ENCODE measurements at regions not wholly inside any gene's neighbourhood (a gene's known extent, or its start where the extent isn't known, plus 50 kb on each side); places are given as distances from the start of the nearest gene placed in this dataset.
"Not testable (repeated sequence)": the region's sequence is repeated elsewhere in the genome, so short reads cannot be mapped to it uniquely, and the experiment has no call there.

DNA sequence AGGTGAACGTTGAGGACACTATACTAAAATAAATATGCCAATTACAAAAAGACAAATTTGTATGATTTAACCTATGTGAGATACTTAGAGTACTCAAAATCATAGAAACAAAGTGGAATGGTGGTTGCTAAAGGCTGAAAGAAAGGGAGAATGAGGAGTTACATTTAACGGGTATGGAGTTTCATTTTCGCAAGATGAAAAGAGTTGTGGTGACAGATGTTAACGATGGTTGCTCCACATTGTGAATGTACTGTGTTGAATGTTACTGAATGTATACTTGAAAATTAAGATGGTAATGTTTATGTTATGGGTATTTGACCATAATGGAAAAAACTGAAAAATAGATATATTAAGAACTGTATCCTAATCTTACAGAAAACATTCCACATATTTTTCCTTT is 51.3 kb upstream of the MOCS2 start:
- no peak for DNase-seq

DNA sequence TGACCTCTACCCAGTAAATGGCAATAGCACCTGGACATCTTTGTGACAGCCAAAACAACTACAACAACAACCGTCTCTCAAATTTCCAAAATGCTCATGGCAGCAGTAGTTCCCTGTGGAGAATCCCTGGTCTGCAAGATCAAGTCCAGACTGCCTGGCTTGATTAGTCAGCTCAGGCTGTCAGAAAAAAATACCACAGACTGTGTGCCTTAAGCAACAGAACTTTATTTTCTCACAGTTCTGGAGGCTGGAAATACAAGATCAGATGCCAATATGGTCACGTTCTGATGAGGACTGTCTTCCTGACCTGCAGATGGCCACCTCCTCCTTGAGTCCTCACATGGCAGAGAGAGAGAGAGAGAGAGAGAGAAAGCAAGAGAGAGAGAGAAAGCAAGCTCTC is 52.3 kb upstream of the MOCS2 start:
- no peak for DNase-seq

DNA sequence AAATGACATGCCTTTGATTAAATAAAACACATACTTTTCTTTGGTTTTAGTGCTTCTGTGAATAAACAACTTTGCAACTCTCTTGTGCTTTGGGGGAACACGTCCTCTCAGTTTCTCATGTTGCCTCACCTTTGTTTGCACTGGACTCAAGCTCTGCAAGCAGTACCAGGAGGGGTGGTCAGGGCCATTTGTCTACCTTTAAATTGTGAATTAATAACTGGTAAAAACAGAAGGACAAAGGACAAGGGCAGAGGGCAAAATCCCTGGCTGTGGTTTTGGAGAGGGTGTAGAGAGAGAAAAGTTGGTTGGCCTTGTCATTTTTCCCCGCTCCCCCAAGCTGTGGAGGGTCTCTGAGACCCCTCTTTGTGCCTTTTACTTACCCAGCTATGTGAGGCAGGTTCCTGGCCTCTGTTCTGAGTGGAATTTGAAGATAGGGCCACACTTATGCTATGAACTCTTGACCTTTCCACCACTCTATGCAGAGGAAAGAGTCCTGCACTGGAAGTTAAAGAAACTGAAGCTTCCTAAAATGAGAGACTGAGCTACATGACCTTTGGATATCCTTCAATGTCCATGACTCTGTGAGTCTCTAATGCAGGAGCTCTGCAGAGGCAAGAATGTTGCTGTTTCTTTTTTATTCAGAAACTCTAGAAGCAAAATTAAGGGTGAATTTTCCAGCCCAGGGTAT is 55.1 kb upstream of the MOCS2 start:
- DNase-seq: no peak

DNA sequence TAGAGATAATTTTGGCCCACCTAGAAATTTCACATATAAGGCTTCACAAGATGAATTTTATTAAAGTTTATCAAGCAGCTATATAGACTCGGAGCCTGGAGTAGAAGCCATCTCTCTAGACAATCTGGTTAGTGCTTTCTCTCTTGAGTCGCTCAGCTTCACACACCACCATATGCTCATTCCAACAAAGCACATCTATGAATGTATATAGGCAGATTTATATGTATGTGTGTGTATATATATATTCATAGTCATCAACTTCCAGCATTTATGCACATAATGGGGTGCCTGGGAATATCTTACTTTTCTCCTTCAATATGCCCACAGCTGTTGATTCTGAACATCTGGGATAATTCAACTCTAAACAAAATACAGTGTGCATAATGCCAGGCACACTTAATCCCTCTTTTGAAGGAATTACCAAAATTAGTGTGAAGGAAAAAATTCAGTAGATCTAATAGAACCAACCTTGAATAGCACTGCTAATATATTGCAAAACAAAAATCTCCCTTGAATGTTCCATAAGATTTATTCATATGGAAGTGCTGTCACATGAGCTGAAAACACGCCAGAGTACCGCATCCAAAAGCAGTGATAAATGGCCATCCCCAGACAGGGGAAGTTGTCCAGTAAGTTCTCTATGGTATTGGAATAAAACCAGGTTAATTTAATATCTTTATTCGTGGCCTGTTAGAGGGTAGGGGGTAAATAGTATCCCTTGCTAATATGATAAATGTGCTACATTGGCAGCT is 56.0 kb upstream of the MOCS2 start:
- no peak for DNase-seq

DNA sequence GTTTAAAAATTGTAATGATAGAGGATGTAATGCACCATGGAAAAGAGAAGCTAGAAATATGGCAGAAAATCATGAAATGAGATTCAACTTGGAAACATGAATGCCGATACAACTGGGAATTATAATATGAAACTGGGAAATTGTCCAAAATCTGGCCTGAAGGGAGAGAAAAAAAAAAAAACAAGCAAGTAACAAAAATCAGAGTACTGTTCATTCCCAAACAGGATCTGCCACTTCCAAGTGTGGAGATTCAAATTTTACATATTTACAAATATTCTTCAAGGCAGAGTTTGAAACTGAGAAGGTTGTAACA is 56.6 kb upstream of the MOCS2 start:
- DNase-seq: no peak

DNA sequence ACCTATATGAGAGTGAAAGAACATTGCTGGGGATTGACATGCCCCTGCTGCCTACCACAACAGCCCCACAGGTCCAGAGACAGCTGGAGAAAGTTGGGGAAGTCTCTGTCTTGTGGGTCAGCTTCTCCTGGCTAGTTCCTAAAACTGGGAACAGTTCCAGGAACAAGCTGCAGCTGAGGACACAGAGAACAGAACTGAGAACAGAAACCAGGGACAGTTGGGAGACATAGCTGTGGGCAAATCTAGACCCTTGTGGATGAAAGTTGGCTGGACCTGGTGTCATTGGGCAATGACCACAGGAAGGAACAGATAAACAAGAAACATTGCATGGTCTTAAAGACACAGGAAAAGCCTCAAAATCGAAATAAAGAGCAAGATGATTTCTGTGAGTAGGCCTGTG is 58.3 kb upstream of the MOCS2 start:
- DNase-seq: peak in 2 of 14 donors; percentile 1 to 6

DNA sequence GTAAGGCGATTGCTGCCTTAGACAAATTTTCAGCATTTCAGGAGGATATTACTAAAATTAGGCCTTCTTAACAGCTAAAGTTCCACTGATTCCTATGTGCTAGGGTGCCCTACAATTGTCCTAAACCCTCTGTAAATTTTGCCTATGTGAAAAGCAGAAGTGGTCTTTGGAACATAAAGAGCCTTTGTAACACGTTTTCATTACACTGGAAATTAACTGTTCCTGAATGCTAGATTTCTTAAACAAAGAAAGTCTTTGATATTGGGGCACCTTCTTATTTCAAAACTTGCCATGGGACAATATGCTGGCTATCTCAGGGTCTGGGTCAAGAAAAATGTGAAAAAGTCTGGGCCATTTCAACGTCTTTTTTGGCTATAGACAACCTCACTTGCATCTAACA is 60.4 kb upstream of the MOCS2 start:
- no peak for DNase-seq

DNA sequence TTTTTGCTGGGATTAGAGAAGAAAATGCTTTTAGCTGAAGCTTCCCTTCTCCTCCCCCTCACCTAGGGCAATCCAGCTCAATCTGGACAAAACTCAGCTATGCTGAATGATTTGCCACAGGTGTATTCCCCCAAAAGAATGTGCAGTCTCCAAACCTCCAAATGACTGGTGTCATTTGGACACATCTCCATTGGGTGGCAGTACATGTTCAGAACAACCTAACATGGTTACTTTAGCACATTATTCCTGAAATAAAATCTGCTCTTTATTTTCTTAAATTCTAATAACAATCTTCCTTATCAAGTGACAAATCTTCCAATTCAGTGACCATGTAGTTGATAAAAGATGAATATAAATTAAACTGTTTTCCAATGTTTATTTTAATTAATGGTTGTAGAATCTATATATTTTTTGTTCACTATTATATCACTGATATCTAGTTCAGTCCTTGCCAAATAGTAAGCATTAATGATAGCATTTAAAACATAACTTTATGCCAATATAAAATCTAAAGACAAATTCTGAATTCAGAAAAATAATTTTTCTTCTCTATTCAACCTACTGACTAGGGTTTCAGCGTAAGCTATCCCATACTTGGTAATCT is 61.3 kb upstream of the MOCS2 start:
- no peak for DNase-seq

DNA sequence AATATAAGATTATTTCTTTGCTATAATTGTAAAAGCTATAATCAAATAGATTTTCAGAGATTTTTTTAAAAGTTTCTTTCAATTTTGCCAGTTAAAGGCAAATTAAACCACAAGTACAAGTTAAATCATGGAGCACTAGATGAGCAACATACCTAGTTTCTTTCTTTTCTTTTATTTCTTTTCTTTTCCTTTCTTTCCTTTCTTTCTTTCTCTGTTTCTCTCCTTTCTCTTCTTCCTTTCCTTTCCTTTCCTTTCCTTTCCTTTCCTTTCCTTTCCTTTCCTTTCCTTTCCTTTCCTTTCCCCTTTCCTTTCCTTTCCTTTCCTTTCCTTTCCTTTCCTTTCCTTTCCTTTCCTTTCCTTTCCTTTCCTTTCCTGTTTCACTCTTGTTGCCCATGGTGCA is 62.5 kb upstream of the MOCS2 start:
- not testable (repeated sequence) for DNase-seq

DNA sequence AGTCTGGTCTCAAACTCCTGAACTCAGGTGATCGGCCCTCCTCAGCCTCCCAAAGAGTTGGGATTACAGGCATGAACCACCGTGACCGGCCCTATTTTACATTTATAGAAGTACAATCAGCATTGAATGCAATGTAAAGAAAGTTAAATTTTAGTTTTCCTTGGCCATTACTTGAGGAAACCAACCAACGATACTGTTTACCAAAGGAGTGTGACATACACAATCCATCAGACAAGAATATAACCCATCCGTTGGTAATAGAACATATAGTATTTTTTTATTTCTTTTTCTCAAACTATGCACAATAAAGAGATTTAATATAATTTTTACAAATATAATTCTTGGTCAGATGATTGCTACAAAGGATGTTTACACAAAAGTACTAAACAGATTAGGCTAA is 63.1 kb upstream of the MOCS2 start:
- DNase-seq: no peak

DNA sequence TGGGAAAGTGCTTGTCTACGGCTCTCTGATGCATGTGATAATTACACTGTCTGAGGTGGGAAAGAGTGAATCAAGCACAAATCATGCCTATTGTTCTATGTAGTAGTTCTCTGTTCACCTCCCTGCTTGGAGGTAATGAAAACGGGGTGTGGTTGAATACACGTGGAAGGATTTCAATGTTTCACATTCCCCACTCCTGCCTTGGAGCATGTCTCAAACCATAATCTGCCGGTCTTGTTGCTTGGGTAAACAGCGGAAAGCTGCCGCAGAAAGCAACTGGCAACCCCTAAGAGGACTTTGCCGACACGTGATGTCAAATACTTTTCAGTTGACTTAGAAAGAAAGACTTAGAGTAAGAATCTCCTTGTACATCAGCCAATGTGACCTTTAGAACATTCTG is 63.5 kb upstream of the MOCS2 start:
- DNase-seq: no peak

DNA sequence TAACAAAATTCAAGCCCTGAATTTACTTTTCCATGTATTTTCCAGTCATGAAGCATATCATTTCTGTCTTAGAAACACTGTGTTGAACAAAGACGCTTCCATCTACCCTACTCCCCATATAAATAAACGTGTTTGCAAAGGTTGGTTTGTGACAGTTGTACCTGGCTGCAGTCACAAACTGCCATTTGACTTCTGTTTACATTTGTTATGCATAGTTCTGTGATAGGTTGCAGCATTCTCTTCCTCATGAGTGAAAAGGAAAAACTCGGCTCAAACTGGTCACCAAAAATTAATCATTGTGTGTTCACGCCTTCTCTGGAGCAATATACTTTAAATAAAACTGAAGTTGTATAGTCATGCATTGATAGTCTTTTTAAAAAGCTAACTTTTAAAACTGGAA is 69.3 kb upstream of the MOCS2 start:
- DNase-seq: no peak

DNA sequence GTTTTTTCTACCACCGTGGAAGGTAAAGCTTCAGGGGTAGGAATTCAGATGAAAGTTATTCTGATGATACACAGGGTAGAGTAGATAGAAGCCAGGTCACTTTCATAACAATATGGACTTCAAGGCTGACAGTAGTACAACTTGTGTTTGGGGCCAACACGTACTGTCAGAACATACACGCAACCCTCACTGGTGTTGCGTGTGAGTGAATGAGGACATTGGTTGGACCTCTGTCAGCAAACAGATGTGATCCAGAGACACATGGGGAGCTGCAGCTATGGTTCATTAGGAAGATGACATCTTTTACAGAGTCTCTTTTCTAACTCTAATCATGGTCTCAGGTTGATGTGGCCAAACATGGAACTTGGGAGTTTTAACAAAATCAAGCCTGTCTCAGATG is 70.1 kb upstream of the MOCS2 start:
- DNase-seq: no peak

DNA sequence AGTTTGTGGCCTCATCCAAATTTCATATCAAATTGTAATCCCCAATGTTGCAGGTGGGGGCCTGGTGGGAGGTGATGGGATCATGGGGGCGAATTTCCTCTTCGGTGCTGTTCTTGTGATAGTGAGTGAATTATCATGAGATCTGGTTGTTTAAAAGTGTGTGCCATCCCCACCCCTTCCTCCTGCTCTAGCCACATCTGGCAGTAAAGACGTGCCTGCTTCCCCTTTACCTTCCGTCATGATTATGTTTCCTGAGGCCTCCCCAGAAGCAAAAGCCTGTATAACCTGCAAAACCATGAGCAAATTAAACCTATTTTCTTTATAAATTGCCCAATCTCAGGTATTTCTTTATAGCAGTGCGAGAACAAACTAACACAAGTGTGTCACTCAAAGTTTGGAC is 71.0 kb upstream of the MOCS2 start:
- DNase-seq: no peak

DNA sequence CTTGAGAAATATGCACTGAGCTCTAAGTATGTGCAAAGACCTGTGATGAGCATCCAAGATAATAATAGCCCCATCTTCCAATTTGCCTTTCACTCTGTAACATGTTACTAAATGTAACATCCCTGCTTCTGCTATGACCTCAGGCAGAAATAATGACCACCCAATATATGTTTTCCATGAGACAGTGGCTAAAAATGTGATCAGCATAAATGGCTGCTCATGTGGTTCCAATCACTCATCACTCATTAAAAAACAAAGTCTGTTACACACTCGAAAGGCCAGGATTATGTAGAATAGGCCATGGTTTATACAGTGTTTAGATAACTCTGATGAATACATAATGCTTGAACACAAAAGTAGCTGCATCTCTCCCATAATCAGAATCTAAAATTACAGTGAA is 71.4 kb upstream of the MOCS2 start:
- no peak for DNase-seq

DNA sequence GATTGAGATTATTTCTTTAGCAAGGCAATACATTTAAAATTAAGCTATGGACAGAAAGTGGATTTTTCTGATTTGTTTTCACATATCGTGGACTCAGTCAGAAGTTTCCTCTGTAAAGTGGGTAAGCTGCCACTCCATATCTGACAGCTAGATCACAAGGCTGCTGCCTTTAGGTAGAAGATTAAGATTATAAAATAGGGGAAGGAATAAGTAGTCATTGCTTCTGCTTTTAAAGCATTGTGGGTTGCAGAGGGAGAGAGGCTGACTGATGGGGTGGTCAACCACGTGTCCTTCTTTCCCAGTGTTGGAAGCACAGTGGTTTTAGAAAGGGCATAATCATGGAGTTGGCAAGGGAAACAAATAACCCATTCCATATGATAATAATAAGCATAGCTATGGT is 74.3 kb upstream of the MOCS2 start:
- DNase-seq: no peak

DNA sequence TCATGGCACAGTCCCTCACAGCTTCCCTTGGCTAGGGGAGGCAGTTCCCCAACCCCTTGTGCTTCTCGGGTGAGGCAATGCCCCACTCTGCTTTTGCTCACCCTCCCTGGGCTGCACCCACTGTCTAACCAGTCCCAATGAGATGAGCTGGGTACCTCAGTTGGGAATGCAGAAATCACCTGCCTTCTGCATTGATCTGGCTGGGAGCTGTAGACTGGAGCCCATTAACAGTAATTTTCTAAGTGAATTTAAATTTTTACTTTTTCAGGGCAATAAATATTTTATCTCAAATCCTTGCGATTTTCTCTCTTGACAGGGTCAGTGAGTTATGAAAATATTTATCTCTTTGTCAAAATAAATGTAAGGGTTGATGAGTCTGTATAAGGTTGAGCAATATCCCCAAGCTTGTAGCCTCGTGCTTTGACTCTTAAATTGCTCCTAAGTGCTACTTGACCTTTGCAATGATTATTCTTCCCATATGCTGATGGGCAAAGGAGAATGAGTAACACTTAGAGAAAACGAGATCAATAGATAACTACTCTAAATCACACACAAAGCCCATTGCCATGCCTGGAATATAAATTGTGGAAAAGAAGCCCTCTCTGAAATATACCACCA is 82.1 kb upstream of the MOCS2 start:
- no peak for DNase-seq

DNA sequence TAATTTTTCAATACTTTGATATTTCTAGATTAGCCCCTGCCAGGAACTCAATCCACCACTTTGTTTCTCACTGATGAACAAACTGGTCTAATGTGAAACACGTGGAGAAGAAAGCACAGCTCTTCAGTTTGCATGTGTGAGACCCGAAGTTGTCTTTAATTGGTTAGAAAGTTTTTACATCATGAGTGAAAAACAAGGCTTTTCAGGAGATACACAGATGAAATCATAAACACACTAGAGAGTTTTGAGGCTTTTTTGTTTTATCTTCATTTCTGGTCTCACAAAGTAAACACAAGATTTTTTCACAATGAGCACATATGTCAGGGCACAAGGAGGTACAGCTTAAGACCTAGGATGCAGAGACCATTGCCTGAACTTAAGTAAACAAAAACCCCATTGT is 84.5 kb upstream of the MOCS2 start:
- no peak for DNase-seq

DNA sequence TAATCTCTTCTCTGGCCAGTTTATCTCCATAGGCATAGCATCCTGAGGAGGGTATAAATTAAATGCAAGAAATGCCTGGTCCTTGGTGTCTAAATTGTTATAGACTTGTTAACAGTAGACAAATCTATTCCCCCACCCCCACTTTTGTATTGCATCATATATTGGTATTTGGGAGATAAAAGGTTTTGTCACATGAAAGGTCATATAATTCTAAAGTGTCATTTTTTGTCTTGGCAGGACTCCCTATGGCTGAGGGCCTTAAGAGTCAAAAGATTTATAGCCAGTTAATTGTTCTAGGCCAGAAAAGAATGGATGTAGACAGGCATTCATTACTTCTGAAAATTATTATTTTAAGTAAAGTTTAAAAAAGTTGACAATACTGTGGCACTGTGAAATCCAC is 90.3 kb upstream of the MOCS2 start:
- no peak for DNase-seq

DNA sequence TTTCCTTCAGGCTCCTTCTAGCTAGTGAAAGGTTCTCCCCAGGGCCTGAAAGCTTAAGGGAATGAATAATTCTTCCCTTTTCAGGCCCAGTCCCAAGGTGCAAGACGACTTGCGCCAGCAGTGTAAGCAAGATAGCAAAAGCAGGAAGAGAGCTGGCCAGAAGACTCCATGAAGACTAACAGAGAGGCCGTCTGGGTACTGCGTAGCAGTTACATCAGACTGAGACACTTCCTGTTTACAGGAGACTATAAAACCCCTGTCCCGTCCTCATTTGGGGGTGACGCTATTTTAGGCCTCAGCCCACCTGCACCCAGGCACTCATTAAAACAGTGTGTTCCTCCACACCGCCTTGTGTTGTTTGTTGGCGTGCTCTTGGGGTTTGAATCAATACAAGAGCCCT is 90.7 kb upstream of the MOCS2 start:
- DNase-seq: no peak

DNA sequence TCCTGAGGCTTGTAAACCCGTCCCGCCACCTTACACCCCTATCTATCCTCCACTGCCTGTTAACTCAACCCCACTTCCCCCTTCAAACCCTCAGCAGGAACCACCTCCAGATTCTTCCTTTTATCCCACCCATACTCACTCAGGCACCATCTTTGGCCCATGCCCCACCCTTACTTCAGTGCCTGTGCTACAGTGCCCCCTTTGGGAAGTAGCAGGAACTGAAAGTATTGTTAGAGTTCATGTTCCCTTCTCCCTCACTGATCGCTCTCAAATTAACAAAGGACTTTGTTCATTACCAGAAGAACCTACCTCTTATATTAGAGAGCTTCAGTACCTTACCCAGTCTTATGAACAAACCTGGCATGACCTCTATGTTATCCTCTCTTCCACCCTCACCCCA is 92.2 kb upstream of the MOCS2 start:
- no peak for DNase-seq

DNA sequence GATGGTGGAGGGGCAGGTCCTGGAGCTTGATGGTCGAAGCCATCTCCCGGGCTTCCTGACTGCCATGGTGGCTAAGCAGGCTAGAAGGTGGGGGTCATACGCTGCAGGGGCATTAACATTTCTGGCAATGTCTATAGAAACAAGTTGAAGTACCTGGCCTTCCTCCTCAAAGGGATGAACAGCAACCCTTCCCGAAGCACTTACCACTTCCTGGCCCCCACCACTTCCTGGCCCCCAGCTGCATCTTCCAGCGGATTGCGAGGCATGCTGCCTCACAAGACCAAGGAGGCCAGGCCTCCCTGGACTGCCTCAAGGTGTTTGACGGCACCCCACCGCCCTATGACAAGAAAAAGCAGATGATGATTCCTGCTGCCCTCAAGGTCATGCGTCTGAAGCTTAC is 97.0 kb upstream of the MOCS2 start:
- no peak for DNase-seq

DNA sequence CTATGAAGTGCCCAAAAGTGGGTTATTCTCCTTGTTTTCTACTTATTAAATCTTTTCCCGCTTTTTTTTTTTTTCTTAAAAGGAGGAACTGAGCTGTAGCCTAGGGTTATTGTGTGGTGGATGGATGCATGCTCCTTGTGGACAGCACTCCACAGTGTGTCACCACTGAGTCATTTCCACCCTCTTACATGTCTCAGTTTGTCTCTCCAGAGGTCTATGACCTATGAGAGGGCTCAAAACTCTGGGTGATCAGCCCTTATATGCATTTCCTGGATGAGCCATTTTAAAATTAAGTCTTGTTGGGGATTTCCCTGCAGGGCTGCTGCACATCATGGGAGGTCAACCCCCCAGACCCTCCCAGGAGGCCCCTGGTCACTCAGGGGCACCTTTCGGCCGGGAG is 102.2 kb upstream of the MOCS2 start:
- no peak for DNase-seq

DNA sequence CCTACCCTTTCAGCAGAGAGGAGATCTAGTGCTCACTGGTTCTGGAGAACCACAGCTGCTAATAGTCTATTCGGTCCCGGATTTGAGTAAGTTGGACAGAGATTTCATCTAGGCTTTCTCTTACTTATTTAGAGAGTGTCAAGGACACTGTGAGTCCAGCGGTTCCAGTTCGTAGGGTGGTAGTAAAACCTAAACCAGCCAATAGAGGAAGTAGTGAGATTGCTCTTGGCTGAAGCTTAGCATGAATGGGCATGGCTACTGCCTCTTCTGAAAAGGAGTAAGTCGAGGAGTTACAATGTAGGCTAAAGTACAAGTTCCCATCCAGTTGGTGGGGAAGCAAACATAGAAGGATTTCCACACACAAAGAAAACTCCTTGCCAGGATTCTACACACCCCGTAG is 109.6 kb upstream of the MOCS2 start:
- DNase-seq: no peak
